ENCODE measurements at regions not wholly inside any gene's neighbourhood (a gene's known extent, or its start where the extent isn't known, plus 50 kb on each side); places are given as distances from the start of the nearest gene placed in this dataset.
"Not testable (repeated sequence)": the region's sequence is repeated elsewhere in the genome, so short reads cannot be mapped to it uniquely, and the experiment has no call there.

- no peak for DNase-seq
Observed at GRCh38 chr10:78604721-78605120, 464.0 kb upstream of the ZMIZ1 start.

GRCh38 chr10:78605800-78606350, 462.9 kb upstream of the ZMIZ1 start:
- DNase-seq, result no peak

GRCh38 chr10:78606766-78607165, 462.0 kb upstream of the ZMIZ1 start:
- DNase-seq, result not testable (repeated sequence)

- DNase-seq, result no peak
Observed at GRCh38 chr10:78609976-78610375, 458.8 kb upstream of the ZMIZ1 start.

- DNase-seq, result no peak
Observed at GRCh38 chr10:78613132-78613531, 455.6 kb upstream of the ZMIZ1 start.

- no peak for DNase-seq
Observed at GRCh38 chr10:78614267-78614666, 454.5 kb upstream of the ZMIZ1 start.

- no peak for DNase-seq
Observed at GRCh38 chr10:78614744-78615143, 454.0 kb upstream of the ZMIZ1 start.

GRCh38 chr10:78616125-78616695, 452.6 kb upstream of the ZMIZ1 start:
- no peak for DNase-seq

GRCh38 chr10:78617115-78617514, 451.7 kb upstream of the ZMIZ1 start:
- no peak for DNase-seq

- DNase-seq, result no peak
Observed at GRCh38 chr10:78617631-78618030, 451.1 kb upstream of the ZMIZ1 start.

GRCh38 chr10:78618050-78618449, 450.7 kb upstream of the ZMIZ1 start:
- no peak for DNase-seq

GRCh38 chr10:78619115-78619851, 449.5 kb upstream of the ZMIZ1 start:
- no peak for DNase-seq

GRCh38 chr10:78619896-78620295, 448.9 kb upstream of the ZMIZ1 start:
- DNase-seq, result no peak

GRCh38 chr10:78620985-78621799, 447.6 kb upstream of the ZMIZ1 start:
- DNase-seq, result no peak

- no peak for DNase-seq
Observed at GRCh38 chr10:78623578-78624215, 445.1 kb upstream of the ZMIZ1 start.

- no peak for DNase-seq
Observed at GRCh38 chr10:78624791-78625190, 444.0 kb upstream of the ZMIZ1 start.

- no peak for DNase-seq
Observed at GRCh38 chr10:78626471-78626870, 442.3 kb upstream of the ZMIZ1 start.

GRCh38 chr10:78627254-78627795, 441.4 kb upstream of the ZMIZ1 start:
- DNase-seq, result no peak

GRCh38 chr10:78628976-78629375, 439.8 kb upstream of the ZMIZ1 start:
- DNase-seq, result no peak

GRCh38 chr10:78629773-78630172, 439.0 kb upstream of the ZMIZ1 start:
- DNase-seq, result no peak

- no peak for DNase-seq
Observed at GRCh38 chr10:78630944-78631838, 437.6 kb upstream of the ZMIZ1 start.

GRCh38 chr10:78634389-78634815, 434.4 kb upstream of the ZMIZ1 start:
- no peak for DNase-seq
